IMR-90 (cell line): ENCODE measurements at regions not wholly inside any gene's neighbourhood (a gene's known extent, or its start where the extent isn't known, plus 50 kb on each side); places are given as distances from the start of the nearest gene placed in this dataset.

ENCODE experiments used
- ATAC-seq: fragments of 200-7000 bp; cut with Tn5 transposase; 2 replicates; pipeline ENCODE4 v1.9.1; 2020; ENCODE audit warnings: low read depth, mild to moderate bottlenecking, moderate library complexity
- BruUV-seq: library from RNA; stranded (reverse); fragments of 400-500 nt; replicated peaks from 2 replicates; lab custom pipeline; 2021; lab: Mats Ljungman, UMichigan
- CTCF ChIA-PET: fragments of 300-600 bp; formaldehyde crosslinking; extraction: SDS; loops from one replicate; lab custom pipeline; 2021; ENCODE audit warnings: antibody characterized with exemption; lab: Yijun Ruan, JAX
- POLR2A ChIA-PET: fragments of 300-600 bp; sonication (Branson Sonifier 250); formaldehyde crosslinking; loops from one replicate; lab custom pipeline; 2022; ENCODE audit warnings: antibody characterized with exemption; ENCODE audit not compliant: unreplicated experiment; lab: Charles Lee
- DNase-seq: peaks from one replicate; pipeline ENCODE4 v3.0.0; 2013
- H2AFZ ChIP-seq: replicated peaks from 2 replicates; pipeline ENCODE3; 2013; ENCODE audit warnings: low read length, mild to moderate bottlenecking; ENCODE audit not compliant: poor library complexity
- H2AK5ac ChIP-seq: 2 replicates; pipeline ENCODE4 v1.6.1; 2013; ENCODE audit warnings: low read depth, low read length, inconsistent platforms
- H2AK9ac ChIP-seq: replicated peaks from 2 replicates; pipeline ENCODE3; 2013; ENCODE audit warnings: mild to moderate bottlenecking, low read depth, low read length, moderate library complexity; ENCODE audit not compliant: poor library complexity
- H2BK120ac ChIP-seq: 2 replicates; pipeline ENCODE4 v1.6.1; 2013; ENCODE audit warnings: low read depth, low read length, inconsistent platforms
- H2BK15ac ChIP-seq: 3 replicates; pipeline ENCODE4 v1.6.1; 2013; ENCODE audit warnings: low read depth, low read length, inconsistent platforms
- H2BK20ac ChIP-seq: 2 replicates; pipeline ENCODE4 v1.6.1; 2013; ENCODE audit warnings: low read depth, mild to moderate bottlenecking, inconsistent platforms, low read length, moderate library complexity
- H2BK5ac ChIP-seq: 2 replicates; pipeline ENCODE4 v1.6.1; 2013; ENCODE audit warnings: mild to moderate bottlenecking, low read depth, low read length, inconsistent platforms; ENCODE audit not compliant: poor library complexity, severe bottlenecking
- H3K14ac ChIP-seq: replicated peaks from 2 replicates; pipeline ENCODE4 v1.6.1; 2013; ENCODE audit warnings: low read depth, low read length, inconsistent platforms
- H3K18ac ChIP-seq: 2 replicates; pipeline ENCODE4 v1.6.1; 2013; ENCODE audit warnings: low read depth, low read length, control low read depth
- H3K23ac ChIP-seq: 2 replicates; pipeline ENCODE4 v1.6.1; 2013; ENCODE audit warnings: low read depth, low read length, inconsistent platforms
- H3K27ac ChIP-seq: 2 replicates; pipeline ENCODE4 v1.5.1; 2013; ENCODE audit warnings: mild to moderate bottlenecking, control low read depth, low read length; ENCODE audit not compliant: insufficient read depth
- H3K27me3 ChIP-seq: 2 replicates; pipeline ENCODE4 v1.6.1; 2013; ENCODE audit warnings: low read length; ENCODE audit not compliant: control insufficient read depth, insufficient read depth
- H3K36me3 ChIP-seq: 2 replicates; pipeline ENCODE4 v1.6.1; 2013; ENCODE audit warnings: low read length, mixed read lengths; ENCODE audit not compliant: control insufficient read depth, insufficient read depth
- H3K4ac ChIP-seq: 2 replicates; pipeline ENCODE4 v1.6.1; 2013; ENCODE audit warnings: low read depth, low read length, inconsistent platforms
- H3K4me1 ChIP-seq: 2 replicates; pipeline ENCODE4 v1.6.1; 2013; ENCODE audit warnings: low read length, mixed read lengths; ENCODE audit not compliant: control insufficient read depth, insufficient read depth
- H3K4me2 ChIP-seq: 2 replicates; pipeline ENCODE4 v1.6.1; 2013; ENCODE audit warnings: low read depth, mild to moderate bottlenecking, control low read depth, low read length, moderate library complexity
- H3K4me3 ChIP-seq: 2 replicates; pipeline ENCODE4 v1.5.1; 2013; ENCODE audit warnings: low read depth, mild to moderate bottlenecking, control low read depth, low read length, moderate library complexity; ENCODE audit not compliant: insufficient read depth
- H3K56ac ChIP-seq: 2 replicates; pipeline ENCODE4 v1.6.1; 2013; ENCODE audit warnings: low read length, inconsistent platforms; ENCODE audit not compliant: insufficient read depth; ENCODE audit errors: extremely low read depth
- H3K79me1 ChIP-seq, 2 experiments: 2 replicates each; pipeline ENCODE4 v1.6.1; 2013; ENCODE audit warnings: low read length in 2 of 2, inconsistent platforms in 1 of 2, low read depth in 1 of 2
- H3K9ac ChIP-seq: 2 replicates; pipeline ENCODE4 v1.6.1; 2013; ENCODE audit warnings: low read depth, low read length, control low read depth
- H3K9me1 ChIP-seq: 2 replicates; pipeline ENCODE4 v1.6.1; 2013; ENCODE audit warnings: low read length, inconsistent platforms; ENCODE audit not compliant: insufficient read depth
- H3K9me3 ChIP-seq: 2 replicates; pipeline ENCODE4 v1.6.1; 2013; ENCODE audit warnings: low read length; ENCODE audit not compliant: control insufficient read depth, insufficient read depth
- H4K20me1 ChIP-seq: 2 replicates; pipeline ENCODE4 v1.6.1; 2013; ENCODE audit warnings: low read length, inconsistent platforms; ENCODE audit not compliant: insufficient read depth
- H4K5ac ChIP-seq: 2 replicates; pipeline ENCODE4 v1.6.1; 2013; ENCODE audit warnings: mild to moderate bottlenecking, low read depth, low read length, control low read depth
- H4K8ac ChIP-seq, 2 experiments: 2 replicates each; pipeline ENCODE4 v1.6.1; 2013; ENCODE audit warnings: low read depth in 2 of 2, low read length in 2 of 2, control low read depth in 1 of 2, inconsistent platforms in 1 of 2
- H4K91ac ChIP-seq: 2 replicates; pipeline ENCODE4 v1.6.1; 2013; ENCODE audit warnings: low read depth, low read length, inconsistent platforms; ENCODE audit not compliant: insufficient read depth
- CHD1 ChIP-seq: IDR thresholded peaks from 2 replicates; pipeline ENCODE4 v1.6.1; 2012; ENCODE audit warnings: low read depth, low read length, improper control_type of control experiment
- MAFK ChIP-seq: IDR thresholded peaks from 2 replicates; pipeline ENCODE4 v1.6.1; 2012; ENCODE audit warnings: low read depth, low read length, improper control_type of control experiment
- WGBS, 2 experiments: methylation state at CpG; one replicate each; pipeline versions ENCODE4 v1.1.5 to v1.1.7; 2013; ENCODE audit warnings: missing lambda C conversion rate in 2 of 2; ENCODE audit not compliant: insufficient read length in 1 of 2; ENCODE audit errors: extremely low coverage in 2 of 2; 5-methylcytosine and 5-hydroxymethylcytosine counted together
- dilution Hi-C: fragments of 300-500 bp; cut with HindIII; formaldehyde crosslinking; loops from one replicate; pipeline ENCODE4 v1.14.3; 2018; ENCODE audit warnings: low sequenced_read_pairs; ENCODE audit not compliant: unreplicated experiment
- in situ Hi-C: fragments of 300-500 bp; cut with MboI; formaldehyde crosslinking; loops from 3 replicates; pipeline ENCODE4 v1.14.3; 2019; ENCODE audit warnings: low sequenced_read_pairs, inconsistent platforms, mixed read lengths
- intact Hi-C: fragments of 100-400 bp; cut with micrococcal nuclease; formaldehyde crosslinking; loops from 2 replicates; pipeline ENCODE4 v1.10.0; 2022

DNA sequence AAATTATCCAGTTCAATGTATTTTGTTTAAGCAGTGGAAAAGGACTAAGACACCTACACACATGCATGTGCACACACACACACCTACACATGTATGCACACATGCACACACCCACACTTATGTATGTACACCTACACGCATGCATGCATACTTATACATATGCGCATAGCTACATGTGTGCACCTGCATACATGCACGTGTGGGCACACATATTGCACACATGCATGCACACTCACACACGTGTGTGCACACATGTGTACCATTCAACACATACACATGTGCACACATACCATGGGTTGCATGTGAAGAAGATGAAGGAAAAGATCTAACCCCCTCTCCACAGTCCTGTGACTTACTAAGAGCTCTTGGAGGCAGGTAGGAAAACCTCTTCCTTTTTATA, 122.0 kb upstream of the MAFB start:
- no peaks in the 10 kb centered on the region for H3K9me3 ChIP-seq
- in situ Hi-C loops (no loop called here), intact Hi-C loops (no loop called here), dilution Hi-C loops (no loop called here)
- no peak overlapping the region; the same call in 1 of the 2 replicates for H3K23ac ChIP-seq
- 89% methylated on average over 3 of the region's 4 CpGs; no CpG with 5 or more reads in 1 of the 2 experiments for WGBS, 2 experiments
- DNase-seq = no peak
- H3K9ac ChIP-seq = no peak overlapping the region
- no peak overlapping the region for H3K4ac ChIP-seq
- no TSS peak for BruUV-seq
- no peaks in the 10 kb centered on the region for H3K36me3 ChIP-seq
- ChIA-PET CTCF (interaction anchor here (0.7 kb wide), 1 partner anchor 14 kb away, joined by 3 read pairs; no protein-coding TSS in a partner anchor), POLR2A (no interaction called here)
- H2BK15ac ChIP-seq = no peak overlapping the region
- 0 out of 2 replicates have a peak, but pooled peaks cover 3% of the 10 kb centered on the region for H3K9me1 ChIP-seq
- no peak overlapping the region for H3K4me2 ChIP-seq
- H3K18ac ChIP-seq = no peak overlapping the region
- no peak overlapping the region for H3K4me3 ChIP-seq
- H2BK20ac ChIP-seq = no peak overlapping the region
- TF ChIP-seq MAFK = no peak
- TF ChIP-seq CHD1 = no peak
- H3K14ac ChIP-seq = no peak overlapping the region
- H4K8ac ChIP-seq = no peak overlapping the region
- no peaks in the 10 kb centered on the region for H3K4me1 ChIP-seq
- H2BK5ac ChIP-seq = no peak overlapping the region
- H4K20me1 ChIP-seq = no peaks in the 10 kb centered on the region; the same call in 1 of the 2 replicates
- no peak overlapping the region for H2AK5ac ChIP-seq
- no peak overlapping the region for H3K56ac ChIP-seq
- H3K27me3 ChIP-seq = peaks cover 13% of the 10 kb centered on the region; the same call in 1 of the 2 replicates
- no peak overlapping the region for H4K91ac ChIP-seq
- H3K79me1 ChIP-seq = no peaks in the 10 kb centered on the region
- ATAC-seq = no peak
- H3K27ac ChIP-seq = no peak overlapping the region
- H2AFZ ChIP-seq = no peak overlapping the region
- H4K5ac ChIP-seq = no peak overlapping the region
- no peak overlapping the region for H2BK120ac ChIP-seq
- H2AK9ac ChIP-seq = no peak overlapping the region
